Adrenal gland (tissue), 5 donors: ENCODE measurements at regions not wholly inside any gene's neighbourhood (a gene's known extent, or its start where the extent isn't known, plus 50 kb on each side); places are given as distances from the start of the nearest gene placed in this dataset.

Experiments
- POLR2A ChIP-seq, 2 donors: fragments of 450-650 bp; IDR thresholded peaks; one replicate each; pipeline ENCODE4 v1.6.1; 2017; ENCODE audit warnings: antibody characterized with exemption in 2 of 2, mild to moderate bottlenecking in 2 of 2, moderate library complexity in 1 of 2
- TF ChIP-seq, protein P1 (sequence below), 6 experiments: fragments of 450-650 bp in 4 of 6; fragments of 200-600 bp in 2 of 6; sonication (generic) in 1 of 6; IDR thresholded peaks; 1 replicate in 5 of 6; 2 replicates in 1 of 6; pipeline versions ENCODE4 v1.5.1 to v1.8.0; 2016 to 2021; ENCODE audit warnings: antibody characterized with exemption in 6 of 6, mild to moderate bottlenecking in 2 of 6, moderate library complexity in 1 of 6
- donor health status: DM: no; HTN: no; CAD: no.

DNA sequence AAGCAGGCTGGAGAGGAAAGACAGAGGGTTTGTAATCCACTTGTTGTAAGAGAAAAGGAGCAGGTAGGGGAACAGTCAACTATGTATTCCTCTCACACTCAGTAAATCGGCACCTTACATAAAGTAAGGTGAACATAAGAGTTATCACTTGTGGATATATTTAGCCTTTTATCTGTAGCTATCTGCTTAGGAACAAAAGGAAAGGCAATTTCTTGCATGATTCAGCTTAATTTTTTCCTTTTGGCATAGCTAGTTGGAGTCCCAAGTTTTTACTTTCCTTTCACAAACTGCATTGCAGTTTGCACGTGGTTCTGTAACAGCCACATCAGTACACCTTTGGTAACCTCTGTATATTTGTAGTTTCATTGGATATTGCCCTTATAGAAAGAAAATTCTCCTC, 250.9 kb upstream of the PIK3R1 start:
- TF ChIP-seq POLR2A (IDR thresholded peaks at IDR 0.05): no peak
- TF ChIP-seq, protein P1, sequence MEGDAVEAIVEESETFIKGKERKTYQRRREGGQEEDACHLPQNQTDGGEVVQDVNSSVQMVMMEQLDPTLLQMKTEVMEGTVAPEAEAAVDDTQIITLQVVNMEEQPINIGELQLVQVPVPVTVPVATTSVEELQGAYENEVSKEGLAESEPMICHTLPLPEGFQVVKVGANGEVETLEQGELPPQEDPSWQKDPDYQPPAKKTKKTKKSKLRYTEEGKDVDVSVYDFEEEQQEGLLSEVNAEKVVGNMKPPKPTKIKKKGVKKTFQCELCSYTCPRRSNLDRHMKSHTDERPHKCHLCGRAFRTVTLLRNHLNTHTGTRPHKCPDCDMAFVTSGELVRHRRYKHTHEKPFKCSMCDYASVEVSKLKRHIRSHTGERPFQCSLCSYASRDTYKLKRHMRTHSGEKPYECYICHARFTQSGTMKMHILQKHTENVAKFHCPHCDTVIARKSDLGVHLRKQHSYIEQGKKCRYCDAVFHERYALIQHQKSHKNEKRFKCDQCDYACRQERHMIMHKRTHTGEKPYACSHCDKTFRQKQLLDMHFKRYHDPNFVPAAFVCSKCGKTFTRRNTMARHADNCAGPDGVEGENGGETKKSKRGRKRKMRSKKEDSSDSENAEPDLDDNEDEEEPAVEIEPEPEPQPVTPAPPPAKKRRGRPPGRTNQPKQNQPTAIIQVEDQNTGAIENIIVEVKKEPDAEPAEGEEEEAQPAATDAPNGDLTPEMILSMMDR (IDR thresholded peaks at IDR 0.05): no peak
